AG10803 (cell line): ENCODE measurements at regions not wholly inside any gene's neighbourhood (a gene's known extent, or its start where the extent isn't known, plus 50 kb on each side); places are given as distances from the start of the nearest gene placed in this dataset.

Experiments
- DNase-seq: peaks from one replicate; pipeline ENCODE4 v3.0.0; 2010; ENCODE audit warnings: low read depth
- H3K4me3 ChIP-seq: 2 replicates; pipeline ENCODE4 v1.5.1; 2011; ENCODE audit warnings: mild to moderate bottlenecking, low read length, control low read depth
- TF ChIP-seq, protein P1 (sequence below): conservative IDR thresholded peaks from 2 replicates; pipeline ENCODE4 v1.5.1; 2011; ENCODE audit warnings: mild to moderate bottlenecking, low read length, control low read depth, inconsistent platforms

DNA sequence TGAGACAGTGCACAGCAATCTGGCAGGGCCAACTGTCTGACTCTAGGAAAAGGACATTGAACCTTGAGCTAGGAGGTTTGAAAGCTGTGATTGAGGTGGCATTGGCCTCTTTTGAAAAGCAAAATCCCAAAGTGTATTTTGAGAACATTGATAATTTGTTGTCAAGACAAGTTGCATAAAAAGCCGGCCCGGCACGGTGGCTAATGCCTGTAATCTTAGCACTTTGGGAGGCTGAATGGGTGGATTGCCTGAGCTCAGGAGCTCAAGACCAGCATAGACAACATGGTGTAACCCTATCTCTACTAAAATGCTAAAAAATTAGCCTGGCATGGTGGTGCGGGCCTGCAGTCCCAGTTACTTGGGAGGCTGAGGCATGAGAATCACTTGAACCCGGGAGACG is 331.6 kb downstream of the DUSP6 start:
- no peak overlapping the region for H3K4me3 ChIP-seq
- no peak for DNase-seq
- TF ChIP-seq, protein P1, sequence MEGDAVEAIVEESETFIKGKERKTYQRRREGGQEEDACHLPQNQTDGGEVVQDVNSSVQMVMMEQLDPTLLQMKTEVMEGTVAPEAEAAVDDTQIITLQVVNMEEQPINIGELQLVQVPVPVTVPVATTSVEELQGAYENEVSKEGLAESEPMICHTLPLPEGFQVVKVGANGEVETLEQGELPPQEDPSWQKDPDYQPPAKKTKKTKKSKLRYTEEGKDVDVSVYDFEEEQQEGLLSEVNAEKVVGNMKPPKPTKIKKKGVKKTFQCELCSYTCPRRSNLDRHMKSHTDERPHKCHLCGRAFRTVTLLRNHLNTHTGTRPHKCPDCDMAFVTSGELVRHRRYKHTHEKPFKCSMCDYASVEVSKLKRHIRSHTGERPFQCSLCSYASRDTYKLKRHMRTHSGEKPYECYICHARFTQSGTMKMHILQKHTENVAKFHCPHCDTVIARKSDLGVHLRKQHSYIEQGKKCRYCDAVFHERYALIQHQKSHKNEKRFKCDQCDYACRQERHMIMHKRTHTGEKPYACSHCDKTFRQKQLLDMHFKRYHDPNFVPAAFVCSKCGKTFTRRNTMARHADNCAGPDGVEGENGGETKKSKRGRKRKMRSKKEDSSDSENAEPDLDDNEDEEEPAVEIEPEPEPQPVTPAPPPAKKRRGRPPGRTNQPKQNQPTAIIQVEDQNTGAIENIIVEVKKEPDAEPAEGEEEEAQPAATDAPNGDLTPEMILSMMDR: no peak

DNA sequence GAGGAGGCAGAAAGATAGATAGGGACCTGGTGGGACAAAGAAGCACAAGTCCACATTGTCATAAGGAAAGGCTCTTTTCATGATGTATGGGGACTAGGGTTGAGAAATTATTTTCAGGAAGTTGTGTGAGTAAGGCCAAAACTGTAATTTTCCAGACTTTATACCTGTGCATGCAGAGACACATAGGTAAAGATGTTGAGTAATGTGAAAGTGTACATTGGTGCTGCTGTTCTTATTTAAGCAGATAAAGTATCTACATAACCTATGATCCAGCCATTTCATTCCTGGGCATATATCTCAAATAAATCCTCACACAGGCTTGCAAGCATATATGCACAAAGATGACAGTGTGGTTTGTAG is 332.2 kb downstream of the DUSP6 start:
- no peak overlapping the region for H3K4me3 ChIP-seq
- TF ChIP-seq, protein P1: no peak
- DNase-seq: no peak

DNA sequence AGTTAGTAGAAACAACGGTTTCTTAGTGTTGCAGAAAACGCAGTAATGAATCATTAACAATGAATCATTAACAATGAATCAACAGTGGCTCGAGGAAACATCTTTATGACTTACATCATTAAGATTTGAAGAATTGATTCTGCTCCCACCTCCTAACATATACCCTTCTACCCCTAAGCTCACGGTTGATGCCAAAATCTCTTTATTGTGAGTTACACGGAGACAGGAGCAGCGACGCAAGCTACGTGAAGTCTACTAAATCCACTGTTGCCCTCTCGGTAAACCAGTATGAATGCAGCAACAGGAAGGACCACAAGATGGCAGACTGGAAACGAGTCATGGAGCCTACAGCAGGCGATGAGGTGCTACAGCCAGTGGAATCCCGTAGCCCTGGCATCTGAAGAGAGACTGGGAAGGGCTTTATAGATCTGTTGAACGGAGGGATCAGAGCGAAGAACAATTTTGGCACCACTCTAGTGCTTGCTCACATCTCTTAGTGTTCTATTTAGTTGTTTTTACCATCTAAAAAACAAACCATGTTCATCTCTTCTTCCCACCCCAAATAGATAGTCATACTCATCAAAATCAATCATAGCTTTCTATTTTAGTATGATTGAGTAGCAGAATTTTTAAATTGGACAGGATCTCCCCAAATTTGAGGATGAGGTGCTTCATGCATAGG is 332.7 kb downstream of the DUSP6 start:
- peak; percentile 79 for DNase-seq
- peak overlapping the region; percentile 40 for H3K4me3 ChIP-seq
- TF ChIP-seq, protein P1: peak; percentile 97

DNA sequence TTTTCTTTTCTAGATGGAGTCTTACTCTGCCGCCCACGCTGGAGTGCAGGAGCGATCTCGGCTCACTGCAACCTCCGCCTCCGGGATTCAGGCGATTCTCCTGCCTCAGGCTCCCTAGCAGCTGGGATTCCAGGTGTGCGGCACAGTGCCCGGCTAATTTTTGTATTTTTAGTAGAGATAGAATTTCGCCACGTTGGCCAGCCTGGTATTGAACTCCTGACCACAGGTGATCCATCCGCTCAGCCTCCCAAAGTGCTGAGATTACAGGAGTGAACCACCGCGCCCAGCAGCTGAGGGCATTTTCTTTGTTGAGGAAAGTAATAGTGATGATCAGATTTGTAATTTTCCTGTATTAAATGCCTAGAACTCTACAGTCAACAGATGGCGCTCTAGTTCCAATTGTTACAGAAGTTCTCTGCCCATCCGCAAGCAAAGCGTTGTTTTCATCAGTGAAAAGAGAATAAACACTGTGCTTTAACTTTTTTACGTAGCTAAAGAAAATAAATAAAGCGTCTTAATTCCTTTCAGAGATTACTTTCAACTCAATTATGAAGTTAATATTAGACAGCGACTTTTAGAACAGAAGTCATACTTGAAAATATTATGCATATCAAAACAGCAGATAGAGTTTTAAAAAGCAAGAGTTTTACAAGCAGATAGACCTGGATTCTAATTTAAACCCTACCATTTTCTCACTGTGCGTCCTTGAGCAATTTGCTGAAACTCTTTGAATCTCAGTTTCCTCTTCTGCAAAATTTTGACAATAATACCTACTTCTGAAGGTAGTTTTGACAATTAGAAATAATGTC is 335.1 kb downstream of the DUSP6 start:
- H3K4me3 ChIP-seq: peak overlapping the region; percentile 38

DNA sequence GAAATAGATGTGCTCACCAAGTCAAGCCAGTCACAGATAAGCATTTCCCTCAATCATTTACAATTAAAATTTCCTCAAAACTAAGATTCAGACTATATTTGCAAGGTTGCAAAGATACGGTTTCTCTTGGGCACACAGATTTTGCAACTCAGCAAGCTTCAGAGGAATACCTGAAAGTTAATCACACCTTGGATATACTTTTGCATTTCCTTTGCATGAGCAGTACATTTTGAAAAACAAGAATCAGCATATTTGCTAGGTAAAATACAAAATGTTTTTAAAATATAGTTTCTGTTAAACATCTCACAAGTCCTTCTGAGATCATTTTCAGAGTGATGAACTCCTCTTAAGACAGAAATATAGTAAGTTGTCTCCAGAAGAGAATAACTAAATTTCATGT is 336.9 kb downstream of the DUSP6 start:
- no peak for DNase-seq
- H3K4me3 ChIP-seq: no peak overlapping the region
- TF ChIP-seq, protein P1: no peak

More for the DNA sequence above, 335.1 kb downstream of the DUSP6 start:
- DNase-seq: peak; percentile 69
- TF ChIP-seq, protein P1: peak; percentile 78

DNA sequence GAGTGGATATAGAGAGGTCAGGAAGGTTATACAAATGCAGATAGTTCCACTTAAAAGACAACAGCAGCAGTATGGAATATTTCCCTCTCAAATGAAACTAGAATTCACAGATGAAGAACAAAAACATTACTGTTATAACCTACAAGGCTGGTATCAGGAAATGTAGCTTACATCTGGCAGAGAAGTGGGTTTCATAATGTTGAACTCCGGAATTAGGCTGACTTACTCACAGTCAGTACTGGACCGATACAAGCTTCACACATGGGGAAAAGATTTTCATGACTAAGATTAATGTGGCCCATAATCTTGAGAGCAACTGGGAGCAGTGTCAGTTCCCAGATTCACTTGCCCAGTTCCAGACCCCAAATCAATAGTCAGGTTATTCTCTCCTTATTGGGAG is 353.9 kb downstream of the DUSP6 start:
- H3K4me3 ChIP-seq: no peak overlapping the region
- DNase-seq: peak; percentile 70
- TF ChIP-seq, protein P1: no peak
